GM12878 (cell line): ENCODE measurements at regions not wholly inside any gene's neighbourhood (a gene's known extent, or its start where the extent isn't known, plus 50 kb on each side); places are given as distances from the start of the nearest gene placed in this dataset.

Experiments used
- ATAC-seq: fragments of 200-7000 bp; cut with Tn5 transposase; 3 replicates; pipeline ENCODE4 v1.9.1; 2020; ENCODE audit warnings: mild to moderate bottlenecking, moderate library complexity
- BruUV-seq: library from RNA; stranded (reverse); fragments of 400-500 nt; replicated peaks from 2 replicates; lab custom pipeline; 2021; lab: Mats Ljungman, UMichigan
- CTCF ChIA-PET: fragments of 300-600 bp; sonication (Branson Sonifier 250); formaldehyde crosslinking; extraction: SDS; loops from one replicate; lab custom pipeline; 2021; ENCODE audit warnings: inconsistent platforms; lab: Yijun Ruan, JAX
- POLR2A ChIA-PET: fragments of 350-600 bp; formaldehyde crosslinking; extraction: SDS; loops from one replicate; lab custom pipeline; 2021; ENCODE audit warnings: inconsistent platforms; lab: Charles Lee
- RAD21 ChIA-PET: fragments of 300-600 bp; sonication (Branson Sonifier 250); formaldehyde crosslinking; loops from one replicate; lab custom pipeline; 2023; ENCODE audit warnings: antibody characterized with exemption; ENCODE audit not compliant: unreplicated experiment; lab: Charles Lee
- SMC1A ChIA-PET: fragments of 300-600 bp; sonication (Branson Sonifier 250); formaldehyde crosslinking; loops from one replicate; lab custom pipeline; 2023; ENCODE audit not compliant: unreplicated experiment, uncharacterized antibody; lab: Charles Lee
- DNase-seq: peaks from one replicate; pipeline ENCODE4 v3.0.0-alpha.2; 2011; ENCODE audit warnings: low read depth, low spot score
- FAIRE-seq: peaks from 3 replicates; lab custom pipeline; 2011; peaks lifted over from hg19 to GRCh38; lab: Jason Lieb, UNC
- H2AFZ ChIP-seq: 2 replicates; pipeline ENCODE4 v1.6.0; 2011; ENCODE audit warnings: low read depth, low read length, control low read depth; ENCODE audit not compliant: control insufficient read depth
- H3K27ac ChIP-seq: 2 replicates; pipeline ENCODE4 v1.5.1; 2011; ENCODE audit warnings: control low read depth; ENCODE audit not compliant: control insufficient read depth, insufficient read depth
- H3K27me3 ChIP-seq, 2 experiments: replicated peaks in 1 of 2; 2 replicates each; pipeline versions ENCODE4 v1.6.0 to v1.6.1; 2011; ENCODE audit warnings: low read length in 1 of 2; ENCODE audit not compliant: control insufficient read depth in 2 of 2, insufficient read depth in 2 of 2
- H3K36me3 ChIP-seq, 2 experiments: 2 replicates each; pipeline ENCODE4 v1.5.1; 2011; ENCODE audit warnings: low read length in 1 of 2; ENCODE audit not compliant: control insufficient read depth in 2 of 2, insufficient read depth in 2 of 2
- H3K4me1 ChIP-seq: 2 replicates; pipeline ENCODE4 v1.6.1; 2011; ENCODE audit warnings: mild to moderate bottlenecking, low read length, moderate library complexity, mixed read lengths; ENCODE audit not compliant: control insufficient read depth, insufficient read depth
- H3K4me2 ChIP-seq: 2 replicates; pipeline ENCODE4 v1.6.0; 2011; ENCODE audit warnings: control low read depth; ENCODE audit not compliant: control insufficient read depth, insufficient read depth
- H3K4me3 ChIP-seq: fragments of 200-600 bp; sonication (generic); 2 replicates; pipeline ENCODE4 v1.5.1; 2016
- H3K79me2 ChIP-seq: 2 replicates; pipeline ENCODE4 v1.6.0; 2011; ENCODE audit warnings: low read length; ENCODE audit not compliant: control insufficient read depth, insufficient read depth
- H3K9ac ChIP-seq: 2 replicates; pipeline ENCODE4 v1.8.0; 2011; ENCODE audit warnings: low read length, control low read depth, mixed read lengths; ENCODE audit not compliant: control insufficient read depth, insufficient read depth
- H3K9me3 ChIP-seq: replicated peaks from 3 replicates; pipeline ENCODE4 v1.5.1; 2011; ENCODE audit warnings: mild to moderate bottlenecking, low read length; ENCODE audit not compliant: control insufficient read depth, insufficient read depth
- H4K20me1 ChIP-seq: 2 replicates; pipeline ENCODE4 v1.6.0; 2011; ENCODE audit not compliant: control insufficient read depth, insufficient read depth
- CBX3 ChIP-seq: fragments of 200-600 bp; sonication (generic); IDR thresholded peaks from 2 replicates; pipeline ENCODE4 v1.6.1; 2016; ENCODE audit warnings: low read depth, borderline replicate concordance
- CBX5 ChIP-seq: sonication (generic); IDR thresholded peaks from 2 replicates; pipeline ENCODE4 v1.6.1; 2016; ENCODE audit warnings: low read depth, moderate library complexity, mild to moderate bottlenecking, inconsistent platforms
- ETV6 ChIP-seq, 2 experiments: fragments of 450-650 bp in 1 of 2; IDR thresholded peaks in 1 of 2; conservative IDR thresholded peaks in 1 of 2; 2 replicates each; pipeline ENCODE4 v1.6.1; 2014; ENCODE audit warnings: antibody characterized with exemption in 1 of 2, borderline replicate concordance in 1 of 2, low read depth in 1 of 2, mild to moderate bottlenecking in 1 of 2, moderate library complexity in 1 of 2
- FOXK2 ChIP-seq: fragments of 450-650 bp; IDR thresholded peaks from 2 replicates; pipeline ENCODE4 v1.6.1; 2017; ENCODE audit warnings: mild to moderate bottlenecking, moderate library complexity
- MEF2A ChIP-seq: IDR thresholded peaks from 2 replicates; pipeline ENCODE4 v1.6.1; 2011; ENCODE audit warnings: low read depth, mild to moderate bottlenecking, low read length, moderate library complexity; ENCODE audit not compliant: insufficient read depth
- NFYA ChIP-seq: IDR thresholded peaks from 2 replicates; pipeline ENCODE4 v1.6.1; 2011; ENCODE audit warnings: low read depth, mild to moderate bottlenecking, low read length, improper control_type of control experiment, borderline replicate concordance
- SPI1 ChIP-seq: IDR thresholded peaks from 2 replicates; pipeline ENCODE4 v1.6.1; 2011; ENCODE audit warnings: low read depth, mild to moderate bottlenecking, low read length, moderate library complexity, borderline replicate concordance; ENCODE audit not compliant: insufficient read depth
- TCF3 ChIP-seq: IDR thresholded peaks from 2 replicates; pipeline ENCODE4 v1.6.1; 2012; ENCODE audit warnings: low read depth, mild to moderate bottlenecking, low read length, borderline replicate concordance; ENCODE audit not compliant: insufficient read depth
- WRNIP1 ChIP-seq: IDR thresholded peaks from 2 replicates; pipeline ENCODE4 v1.6.1; 2011; ENCODE audit warnings: low read depth, low read length, improper control_type of control experiment, borderline replicate concordance
- ZBED1 ChIP-seq: IDR thresholded peaks from 2 replicates; pipeline ENCODE4 v1.6.1; 2016; ENCODE audit warnings: borderline replicate concordance
- WGBS: methylation state at CpG from one replicate; pipeline ENCODE4 v1.1.6; 2016; ENCODE audit warnings: low lambda C conversion rate; ENCODE audit not compliant: insufficient replicate concordance, insufficient coverage; ENCODE audit errors: missing lambda C conversion rate; 5-methylcytosine and 5-hydroxymethylcytosine counted together
- in situ Hi-C: fragments of 300-500 bp; cut with MboI; formaldehyde crosslinking; loops from 9 replicates; pipeline ENCODE4 v1.14.3; 2018; ENCODE audit warnings: mixed read lengths
- intact Hi-C: fragments of 100-400 bp; cut with micrococcal nuclease; formaldehyde crosslinking; loops from one replicate; pipeline ENCODE4 v1.14.2; 2022; ENCODE audit not compliant: unreplicated experiment
- TF ChIP-seq, protein P1 (sequence below): IDR thresholded peaks from 2 replicates; pipeline ENCODE4 v1.6.1; 2011; ENCODE audit warnings: borderline replicate concordance, low read depth, mild to moderate bottlenecking, moderate library complexity, mixed read lengths, low read length; ENCODE audit not compliant: insufficient read depth; ENCODE audit errors: extremely low read length
- TF ChIP-seq, protein P2 (sequence below): fragments of 150-350 bp; IDR thresholded peaks from 2 replicates; pipeline ENCODE4 v1.6.1; 2014; ENCODE audit warnings: mild to moderate bottlenecking, low read depth, low read length
- TF ChIP-seq, protein P3 (sequence below): IDR thresholded peaks from 2 replicates; pipeline ENCODE4 v1.6.1; 2012; ENCODE audit warnings: mild to moderate bottlenecking, low read depth, low read length
- TF ChIP-seq, protein P4 (sequence below): fragments of 450-650 bp; IDR thresholded peaks from 2 replicates; pipeline ENCODE4 v1.6.1; 2017; ENCODE audit warnings: mild to moderate bottlenecking, moderate library complexity

DNA sequence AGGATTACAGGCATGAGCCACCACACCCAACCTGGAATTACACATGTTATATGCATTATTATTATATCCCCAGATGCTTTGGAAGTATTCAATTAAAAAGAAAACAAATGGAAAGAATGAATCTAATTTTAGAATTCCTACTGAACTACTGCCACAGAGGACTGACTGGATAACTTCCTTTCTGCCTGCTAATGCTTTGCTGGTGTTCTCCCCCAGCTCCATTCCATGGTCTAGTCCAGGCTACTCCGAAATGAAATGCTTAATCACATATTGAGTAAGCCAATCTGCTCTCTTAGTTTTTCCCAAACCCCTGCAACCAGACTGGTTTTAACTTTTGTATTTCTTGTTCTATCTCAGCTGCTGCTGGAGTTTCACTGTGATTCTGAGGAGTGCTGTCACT, 519.1 kb downstream of the SOX11 start:
- ChIA-PET RAD21 (no interaction called here), CTCF (no interaction called here), POLR2A (no interaction called here)
- H2AFZ ChIP-seq: no peak overlapping the region
- intact Hi-C loops (no loop called here), in situ Hi-C loops (no loop called here)
- no peak overlapping the region for H3K27ac ChIP-seq
- no peak overlapping the region for H3K4me3 ChIP-seq
- no TSS peak for BruUV-seq
- no peaks in the 10 kb centered on the region for H4K20me1 ChIP-seq
- FAIRE-seq (no peak), DNase-seq (no peak), ATAC-seq (no peak)
- no peaks in the 10 kb centered on the region for H3K4me1 ChIP-seq
- WGBS: 0% methylated on average over 1 of the region's 1 CpG
- no peaks in the 10 kb centered on the region for H3K79me2 ChIP-seq
- no peaks in the 10 kb centered on the region; the same call in 2 of the 3 replicates for H3K9me3 ChIP-seq
- no peak overlapping the region for H3K4me2 ChIP-seq
- no peak overlapping the region for H3K9ac ChIP-seq
- TF ChIP-seq SPI1: no peak
- TF ChIP-seq MEF2A: no peak
- TF ChIP-seq ZBED1: no peak
- no peak for TF ChIP-seq FOXK2
- TF ChIP-seq, protein P1, sequence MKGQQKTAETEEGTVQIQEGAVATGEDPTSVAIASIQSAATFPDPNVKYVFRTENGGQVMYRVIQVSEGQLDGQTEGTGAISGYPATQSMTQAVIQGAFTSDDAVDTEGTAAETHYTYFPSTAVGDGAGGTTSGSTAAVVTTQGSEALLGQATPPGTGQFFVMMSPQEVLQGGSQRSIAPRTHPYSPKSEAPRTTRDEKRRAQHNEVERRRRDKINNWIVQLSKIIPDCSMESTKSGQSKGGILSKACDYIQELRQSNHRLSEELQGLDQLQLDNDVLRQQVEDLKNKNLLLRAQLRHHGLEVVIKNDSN: no peak
- TF ChIP-seq, protein P2, sequence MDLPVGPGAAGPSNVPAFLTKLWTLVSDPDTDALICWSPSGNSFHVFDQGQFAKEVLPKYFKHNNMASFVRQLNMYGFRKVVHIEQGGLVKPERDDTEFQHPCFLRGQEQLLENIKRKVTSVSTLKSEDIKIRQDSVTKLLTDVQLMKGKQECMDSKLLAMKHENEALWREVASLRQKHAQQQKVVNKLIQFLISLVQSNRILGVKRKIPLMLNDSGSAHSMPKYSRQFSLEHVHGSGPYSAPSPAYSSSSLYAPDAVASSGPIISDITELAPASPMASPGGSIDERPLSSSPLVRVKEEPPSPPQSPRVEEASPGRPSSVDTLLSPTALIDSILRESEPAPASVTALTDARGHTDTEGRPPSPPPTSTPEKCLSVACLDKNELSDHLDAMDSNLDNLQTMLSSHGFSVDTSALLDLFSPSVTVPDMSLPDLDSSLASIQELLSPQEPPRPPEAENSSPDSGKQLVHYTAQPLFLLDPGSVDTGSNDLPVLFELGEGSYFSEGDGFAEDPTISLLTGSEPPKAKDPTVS: no peak
- TF ChIP-seq NFYA: no peak
- no peak for TF ChIP-seq ETV6 (conservative IDR thresholded peaks at IDR 0.05 in 1 of 2, IDR thresholded peaks at IDR 0.05 in 1 of 2; ENCODE audit: borderline replicate concordance in 1 of 2, low read depth in 1 of 2)
- no peak for TF ChIP-seq TCF3
- TF ChIP-seq, protein P3, sequence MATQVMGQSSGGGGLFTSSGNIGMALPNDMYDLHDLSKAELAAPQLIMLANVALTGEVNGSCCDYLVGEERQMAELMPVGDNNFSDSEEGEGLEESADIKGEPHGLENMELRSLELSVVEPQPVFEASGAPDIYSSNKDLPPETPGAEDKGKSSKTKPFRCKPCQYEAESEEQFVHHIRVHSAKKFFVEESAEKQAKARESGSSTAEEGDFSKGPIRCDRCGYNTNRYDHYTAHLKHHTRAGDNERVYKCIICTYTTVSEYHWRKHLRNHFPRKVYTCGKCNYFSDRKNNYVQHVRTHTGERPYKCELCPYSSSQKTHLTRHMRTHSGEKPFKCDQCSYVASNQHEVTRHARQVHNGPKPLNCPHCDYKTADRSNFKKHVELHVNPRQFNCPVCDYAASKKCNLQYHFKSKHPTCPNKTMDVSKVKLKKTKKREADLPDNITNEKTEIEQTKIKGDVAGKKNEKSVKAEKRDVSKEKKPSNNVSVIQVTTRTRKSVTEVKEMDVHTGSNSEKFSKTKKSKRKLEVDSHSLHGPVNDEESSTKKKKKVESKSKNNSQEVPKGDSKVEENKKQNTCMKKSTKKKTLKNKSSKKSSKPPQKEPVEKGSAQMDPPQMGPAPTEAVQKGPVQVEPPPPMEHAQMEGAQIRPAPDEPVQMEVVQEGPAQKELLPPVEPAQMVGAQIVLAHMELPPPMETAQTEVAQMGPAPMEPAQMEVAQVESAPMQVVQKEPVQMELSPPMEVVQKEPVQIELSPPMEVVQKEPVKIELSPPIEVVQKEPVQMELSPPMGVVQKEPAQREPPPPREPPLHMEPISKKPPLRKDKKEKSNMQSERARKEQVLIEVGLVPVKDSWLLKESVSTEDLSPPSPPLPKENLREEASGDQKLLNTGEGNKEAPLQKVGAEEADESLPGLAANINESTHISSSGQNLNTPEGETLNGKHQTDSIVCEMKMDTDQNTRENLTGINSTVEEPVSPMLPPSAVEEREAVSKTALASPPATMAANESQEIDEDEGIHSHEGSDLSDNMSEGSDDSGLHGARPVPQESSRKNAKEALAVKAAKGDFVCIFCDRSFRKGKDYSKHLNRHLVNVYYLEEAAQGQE: no peak
- no peak for TF ChIP-seq WRNIP1
- TF ChIP-seq CBX3: no peak
- TF ChIP-seq, protein P4, sequence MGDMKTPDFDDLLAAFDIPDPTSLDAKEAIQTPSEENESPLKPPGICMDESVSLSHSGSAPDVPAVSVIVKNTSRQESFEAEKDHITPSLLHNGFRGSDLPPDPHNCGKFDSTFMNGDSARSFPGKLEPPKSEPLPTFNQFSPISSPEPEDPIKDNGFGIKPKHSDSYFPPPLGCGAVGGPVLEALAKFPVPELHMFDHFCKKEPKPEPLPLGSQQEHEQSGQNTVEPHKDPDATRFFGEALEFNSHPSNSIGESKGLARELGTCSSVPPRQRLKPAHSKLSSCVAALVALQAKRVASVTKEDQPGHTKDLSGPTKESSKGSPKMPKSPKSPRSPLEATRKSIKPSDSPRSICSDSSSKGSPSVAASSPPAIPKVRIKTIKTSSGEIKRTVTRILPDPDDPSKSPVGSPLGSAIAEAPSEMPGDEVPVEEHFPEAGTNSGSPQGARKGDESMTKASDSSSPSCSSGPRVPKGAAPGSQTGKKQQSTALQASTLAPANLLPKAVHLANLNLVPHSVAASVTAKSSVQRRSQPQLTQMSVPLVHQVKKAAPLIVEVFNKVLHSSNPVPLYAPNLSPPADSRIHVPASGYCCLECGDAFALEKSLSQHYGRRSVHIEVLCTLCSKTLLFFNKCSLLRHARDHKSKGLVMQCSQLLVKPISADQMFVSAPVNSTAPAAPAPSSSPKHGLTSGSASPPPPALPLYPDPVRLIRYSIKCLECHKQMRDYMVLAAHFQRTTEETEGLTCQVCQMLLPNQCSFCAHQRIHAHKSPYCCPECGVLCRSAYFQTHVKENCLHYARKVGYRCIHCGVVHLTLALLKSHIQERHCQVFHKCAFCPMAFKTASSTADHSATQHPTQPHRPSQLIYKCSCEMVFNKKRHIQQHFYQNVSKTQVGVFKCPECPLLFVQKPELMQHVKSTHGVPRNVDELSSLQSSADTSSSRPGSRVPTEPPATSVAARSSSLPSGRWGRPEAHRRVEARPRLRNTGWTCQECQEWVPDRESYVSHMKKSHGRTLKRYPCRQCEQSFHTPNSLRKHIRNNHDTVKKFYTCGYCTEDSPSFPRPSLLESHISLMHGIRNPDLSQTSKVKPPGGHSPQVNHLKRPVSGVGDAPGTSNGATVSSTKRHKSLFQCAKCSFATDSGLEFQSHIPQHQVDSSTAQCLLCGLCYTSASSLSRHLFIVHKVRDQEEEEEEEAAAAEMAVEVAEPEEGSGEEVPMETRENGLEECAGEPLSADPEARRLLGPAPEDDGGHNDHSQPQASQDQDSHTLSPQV: no peak
- TF ChIP-seq CBX5: no peak
- TF ChIP-seq, all 136 proteins: peak for 0
- H3K27me3 ChIP-seq: no peaks in the 10 kb centered on the region
- no peaks in the 10 kb centered on the region for H3K36me3 ChIP-seq
- SMC1A ChIA-PET: no interaction called here
